ENCODE measurements at regions not wholly inside any gene's neighbourhood (a gene's known extent, or its start where the extent isn't known, plus 50 kb on each side); places are given as distances from the start of the nearest gene placed in this dataset.

DNA sequence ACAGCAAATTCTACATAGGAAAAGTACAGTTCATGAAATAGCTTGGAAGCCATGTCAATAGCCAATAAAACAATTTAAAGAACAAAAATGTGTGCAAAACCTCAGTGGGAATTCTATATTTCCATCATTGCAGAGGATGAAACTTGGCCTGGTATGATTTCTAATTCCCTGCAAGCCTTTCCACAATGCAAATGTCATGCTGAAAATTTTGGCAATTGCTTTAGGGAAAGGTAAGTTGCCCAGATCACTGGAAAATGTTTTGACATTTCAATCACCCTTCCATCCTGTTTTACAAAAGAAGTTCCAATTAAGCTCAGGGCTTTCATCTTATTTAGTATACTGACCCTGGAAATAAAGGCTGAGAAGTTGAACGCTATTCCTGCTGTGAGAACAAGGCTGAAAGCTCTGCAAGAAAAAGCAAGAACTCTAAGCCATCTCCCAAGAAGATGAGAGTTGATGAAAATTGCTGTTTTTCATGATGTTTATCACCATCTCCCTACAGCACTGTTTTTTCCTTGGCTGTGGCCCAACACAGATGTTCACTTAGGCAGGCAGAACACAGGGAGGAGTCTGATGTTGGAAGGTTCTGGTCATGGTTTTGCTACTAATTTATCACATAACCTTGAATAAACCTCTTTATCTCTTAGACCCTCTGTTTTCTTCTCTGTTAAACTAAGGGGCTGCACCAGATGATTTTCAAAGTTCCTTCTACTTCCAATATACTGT, 263.7 kb downstream of the KCTD12 start:
- H3F3A ChIP-seq (ENCODE audit: insufficient read depth, low read length): no peaks in the 10 kb centered on the region

DNA sequence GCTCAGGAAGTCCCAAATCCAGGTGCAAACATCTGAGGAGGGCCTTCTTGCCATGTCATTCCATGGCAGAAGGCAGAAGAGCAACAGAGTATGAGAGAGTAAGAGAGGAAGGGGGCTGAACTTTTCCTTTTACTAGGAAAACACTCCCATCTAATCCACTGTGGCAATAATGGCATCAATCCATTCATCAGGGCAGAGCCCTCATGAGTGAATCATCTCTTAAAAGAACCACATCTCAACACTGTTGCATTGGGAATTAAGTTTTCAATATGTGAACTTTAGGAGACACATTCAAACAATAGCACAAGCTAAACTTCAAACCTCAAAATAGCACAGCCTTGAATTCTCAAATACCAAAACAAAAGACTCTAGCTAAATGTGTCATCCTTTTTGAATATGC, 264.5 kb downstream of the KCTD12 start:
- TF ChIP-seq EZH2phosphoT487 (IDR thresholded peaks at IDR 0.05; ENCODE audit: low read length): no peak
- TF ChIP-seq, protein P1, sequence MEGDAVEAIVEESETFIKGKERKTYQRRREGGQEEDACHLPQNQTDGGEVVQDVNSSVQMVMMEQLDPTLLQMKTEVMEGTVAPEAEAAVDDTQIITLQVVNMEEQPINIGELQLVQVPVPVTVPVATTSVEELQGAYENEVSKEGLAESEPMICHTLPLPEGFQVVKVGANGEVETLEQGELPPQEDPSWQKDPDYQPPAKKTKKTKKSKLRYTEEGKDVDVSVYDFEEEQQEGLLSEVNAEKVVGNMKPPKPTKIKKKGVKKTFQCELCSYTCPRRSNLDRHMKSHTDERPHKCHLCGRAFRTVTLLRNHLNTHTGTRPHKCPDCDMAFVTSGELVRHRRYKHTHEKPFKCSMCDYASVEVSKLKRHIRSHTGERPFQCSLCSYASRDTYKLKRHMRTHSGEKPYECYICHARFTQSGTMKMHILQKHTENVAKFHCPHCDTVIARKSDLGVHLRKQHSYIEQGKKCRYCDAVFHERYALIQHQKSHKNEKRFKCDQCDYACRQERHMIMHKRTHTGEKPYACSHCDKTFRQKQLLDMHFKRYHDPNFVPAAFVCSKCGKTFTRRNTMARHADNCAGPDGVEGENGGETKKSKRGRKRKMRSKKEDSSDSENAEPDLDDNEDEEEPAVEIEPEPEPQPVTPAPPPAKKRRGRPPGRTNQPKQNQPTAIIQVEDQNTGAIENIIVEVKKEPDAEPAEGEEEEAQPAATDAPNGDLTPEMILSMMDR (IDR thresholded peaks at IDR 0.05; ENCODE audit: low read length): no peak
- TF ChIP-seq EZH2 (optimal IDR thresholded peaks at IDR 0.05; ENCODE audit: low read depth, low read length): no peak
- Histone ChIP-seq H3K9me3 (replicated peaks; ENCODE audit: insufficient read depth, low read length) (no peaks in the 10 kb centered on the region), H3K9me2 (replicated peaks; ENCODE audit: insufficient read depth, low read length) (no peaks in the 10 kb centered on the region), H3K79me2 (ENCODE audit: low read length) (no peaks in the 10 kb centered on the region), H3K4me3 (ENCODE audit: low read length) (no peak overlapping the region), H4K20me1 (ENCODE audit: insufficient read depth, low read length) (no peaks in the 10 kb centered on the region), H3K27me3 (replicated peaks; ENCODE audit: insufficient read depth, low read length) (no peaks in the 10 kb centered on the region), H3K4me2 (ENCODE audit: low read depth, low read length) (no peak overlapping the region), H3K9ac (ENCODE audit: low read length) (no peak overlapping the region), H3K4me1 (ENCODE audit: low read length) (no peaks in the 10 kb centered on the region), H3F3A (ENCODE audit: insufficient read depth, low read length) (no peaks in the 10 kb centered on the region), H3K27ac (ENCODE audit: low read length) (no peak overlapping the region), H3K36me3 (replicated peaks; ENCODE audit: insufficient read depth, low read length) (no peaks in the 10 kb centered on the region), H2AFZ (ENCODE audit: low read length) (no peak overlapping the region)
- DNase-seq: no peak

More for the DNA sequence above, 263.7 kb downstream of the KCTD12 start:
- H3K9me2 ChIP-seq (replicated peaks; ENCODE audit: insufficient read depth, low read length): no peaks in the 10 kb centered on the region
- H3K36me3 ChIP-seq (replicated peaks; ENCODE audit: insufficient read depth, low read length): no peaks in the 10 kb centered on the region
- H3K4me3 ChIP-seq (ENCODE audit: low read length): no peak overlapping the region
- H3K9me3 ChIP-seq (replicated peaks; ENCODE audit: insufficient read depth, low read length): no peaks in the 10 kb centered on the region
- no peaks in the 10 kb centered on the region for H3K79me2 ChIP-seq (ENCODE audit: low read length)
- H3K27ac ChIP-seq (ENCODE audit: low read length): no peak overlapping the region
- no peaks in the 10 kb centered on the region for H3K4me1 ChIP-seq (ENCODE audit: low read length)
- H3K4me2 ChIP-seq (ENCODE audit: low read depth, low read length): no peak overlapping the region
- H3K9ac ChIP-seq (ENCODE audit: low read length): no peak overlapping the region
- no peaks in the 10 kb centered on the region for H3K27me3 ChIP-seq (replicated peaks; ENCODE audit: insufficient read depth, low read length)
- no peaks in the 10 kb centered on the region for H4K20me1 ChIP-seq (ENCODE audit: insufficient read depth, low read length)
- TF ChIP-seq EZH2phosphoT487 (IDR thresholded peaks at IDR 0.05; ENCODE audit: low read length) (no peak), EZH2 (optimal IDR thresholded peaks at IDR 0.05; ENCODE audit: low read depth, low read length) (no peak)
- TF ChIP-seq, protein P1 (IDR thresholded peaks at IDR 0.05; ENCODE audit: low read length): no peak
- no peak overlapping the region for H2AFZ ChIP-seq (ENCODE audit: low read length)
- DNase-seq: no peak

DNA sequence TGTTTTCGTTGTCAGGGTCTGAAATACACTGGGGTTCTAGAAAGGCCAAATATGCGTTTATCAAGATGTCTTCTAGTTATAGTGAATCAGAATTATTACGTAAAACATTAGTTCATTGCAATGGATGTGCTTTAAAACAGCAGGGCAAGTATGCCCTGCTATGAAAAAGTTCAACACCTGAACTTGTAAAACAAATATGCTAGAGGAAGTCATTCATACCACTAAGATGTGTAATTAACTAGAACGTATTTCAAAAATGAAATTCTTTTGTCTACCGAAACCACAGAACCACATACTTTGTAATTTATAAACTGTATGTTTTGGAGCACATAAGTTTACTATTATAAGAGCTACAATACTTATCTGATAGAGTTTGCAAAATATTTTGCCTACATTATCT, 266.2 kb downstream of the KCTD12 start:
- no peaks in the 10 kb centered on the region for H3K9me3 ChIP-seq (replicated peaks; ENCODE audit: insufficient read depth, low read length)
- no peaks in the 10 kb centered on the region for H3K4me1 ChIP-seq (ENCODE audit: low read length)
- no peak overlapping the region for H3K4me2 ChIP-seq (ENCODE audit: low read depth, low read length)
- no peaks in the 10 kb centered on the region for H4K20me1 ChIP-seq (ENCODE audit: insufficient read depth, low read length)
- no peaks in the 10 kb centered on the region for H3K27me3 ChIP-seq (replicated peaks; ENCODE audit: insufficient read depth, low read length)
- H3K9me2 ChIP-seq (replicated peaks; ENCODE audit: insufficient read depth, low read length): no peaks in the 10 kb centered on the region
- no peaks in the 10 kb centered on the region for H3K79me2 ChIP-seq (ENCODE audit: low read length)
- DNase-seq: peak; percentile 10
- no peak overlapping the region for H3K27ac ChIP-seq (ENCODE audit: low read length)
- no peaks in the 10 kb centered on the region for H3K36me3 ChIP-seq (replicated peaks; ENCODE audit: insufficient read depth, low read length)
- H3F3A ChIP-seq (ENCODE audit: insufficient read depth, low read length): no peaks in the 10 kb centered on the region
- no peak overlapping the region for H3K9ac ChIP-seq (ENCODE audit: low read length)
- H3K4me3 ChIP-seq (ENCODE audit: low read length): no peak overlapping the region
- no peak for TF ChIP-seq EZH2phosphoT487 (IDR thresholded peaks at IDR 0.05; ENCODE audit: low read length)
- TF ChIP-seq EZH2 (optimal IDR thresholded peaks at IDR 0.05; ENCODE audit: low read depth, low read length): no peak
- TF ChIP-seq, protein P1 (IDR thresholded peaks at IDR 0.05; ENCODE audit: low read length): no peak
- H2AFZ ChIP-seq (ENCODE audit: low read length): no peak overlapping the region

Measured in MM.1S (cell line).